ENCODE measurements at regions not wholly inside any gene's neighbourhood (a gene's known extent, or its start where the extent isn't known, plus 50 kb on each side); places are given as distances from the start of the nearest gene placed in this dataset.
"Not testable (repeated sequence)": the region's sequence is repeated elsewhere in the genome, so short reads cannot be mapped to it uniquely, and the experiment has no call there.

DNA sequence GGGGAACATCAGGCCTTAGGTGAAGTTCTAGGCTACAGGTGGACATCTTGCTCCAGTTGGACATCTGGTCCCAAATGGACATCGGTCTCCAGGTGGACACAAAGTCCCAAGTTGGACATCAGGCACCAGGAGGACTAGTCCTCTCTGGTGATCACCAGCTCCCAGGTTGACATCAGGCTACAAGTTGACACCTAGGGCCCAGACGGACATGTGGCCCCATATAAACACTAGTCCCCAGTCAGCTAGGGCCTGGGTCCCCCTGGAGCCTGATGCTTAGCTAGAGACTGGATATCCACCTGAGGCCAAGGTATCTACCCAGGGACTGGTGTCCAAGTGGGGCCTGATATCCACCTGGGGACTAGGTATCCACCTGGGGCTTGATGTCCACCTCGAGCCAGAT, 75.8 kb upstream of the ZNF337 start:
- DNase-seq, result not testable (repeated sequence)

- not testable (repeated sequence) for DNase-seq
These were observed 75.2 kb upstream of the ZNF337 start for GRCh38 chr20:25771818-25772217.

GRCh38 chr20:25761596-25761995, 64.9 kb upstream of the ZNF337 start:
- no peak for DNase-seq

DNA sequence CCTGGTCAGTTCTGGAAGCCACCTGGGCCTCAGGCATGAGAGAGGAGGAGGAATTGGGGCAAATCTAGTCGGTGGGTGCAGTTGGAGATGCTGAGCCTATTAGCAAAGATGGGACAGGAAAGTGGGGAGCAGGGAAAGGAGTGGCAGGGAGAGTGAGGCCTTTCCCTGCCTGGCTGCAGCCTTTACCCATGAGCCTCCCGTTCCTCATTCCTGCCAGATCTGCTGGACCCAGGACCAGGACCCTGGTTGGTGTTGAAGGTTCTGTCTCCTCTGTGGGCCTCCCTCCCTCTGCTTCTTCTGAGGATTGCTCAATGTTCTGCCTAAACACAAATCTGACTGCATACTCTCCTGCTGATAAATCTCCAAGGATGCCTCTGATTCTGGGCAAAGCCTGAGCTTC, 64.4 kb upstream of the ZNF337 start:
- not testable (repeated sequence) for DNase-seq

DNA sequence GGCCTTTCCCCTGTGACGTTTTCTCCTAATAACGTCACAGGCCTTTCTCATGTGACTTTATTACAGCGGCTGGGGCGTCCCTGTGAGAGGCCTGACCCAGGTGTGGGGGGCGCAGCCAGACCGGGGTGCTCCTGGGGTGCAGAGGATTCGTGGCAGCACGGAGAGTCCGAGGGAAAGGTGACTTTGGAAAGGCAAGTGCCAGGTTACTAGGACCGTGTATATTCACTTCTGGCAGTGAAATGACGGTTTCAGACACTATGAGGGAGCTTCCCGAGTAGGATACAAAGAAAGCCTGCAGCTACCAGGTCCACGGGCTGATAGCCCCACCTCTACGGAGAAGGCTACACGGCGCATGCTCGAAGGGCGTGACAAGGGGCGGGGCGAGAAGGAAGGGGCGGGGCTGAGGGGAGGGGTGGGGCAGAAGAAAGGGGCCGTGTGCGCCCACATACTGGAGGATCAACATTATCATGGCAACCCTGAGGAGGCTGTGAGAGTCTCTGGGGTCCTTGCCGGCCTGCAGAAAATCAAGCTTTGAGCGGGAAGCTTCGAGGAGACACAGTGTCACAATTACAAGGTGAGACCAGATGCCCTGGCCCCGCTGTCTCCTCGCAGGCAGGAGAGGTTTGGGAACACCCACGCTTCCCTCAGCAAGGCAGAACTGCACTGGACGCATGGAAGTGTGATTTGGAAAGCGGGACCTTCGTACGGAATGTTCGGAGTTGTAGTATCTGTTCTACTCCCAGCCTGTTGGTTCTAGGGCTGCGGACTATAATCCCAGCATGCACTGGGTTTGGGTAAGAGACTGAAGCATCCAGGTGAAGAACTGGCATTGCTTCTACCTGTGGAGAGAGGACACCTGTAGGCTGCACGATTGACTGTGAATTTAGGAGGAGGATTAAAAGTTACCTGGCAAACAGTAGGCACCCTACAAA, 54.4 kb upstream of the ZNF337 start:
- DNase-seq, result no peak

DNA sequence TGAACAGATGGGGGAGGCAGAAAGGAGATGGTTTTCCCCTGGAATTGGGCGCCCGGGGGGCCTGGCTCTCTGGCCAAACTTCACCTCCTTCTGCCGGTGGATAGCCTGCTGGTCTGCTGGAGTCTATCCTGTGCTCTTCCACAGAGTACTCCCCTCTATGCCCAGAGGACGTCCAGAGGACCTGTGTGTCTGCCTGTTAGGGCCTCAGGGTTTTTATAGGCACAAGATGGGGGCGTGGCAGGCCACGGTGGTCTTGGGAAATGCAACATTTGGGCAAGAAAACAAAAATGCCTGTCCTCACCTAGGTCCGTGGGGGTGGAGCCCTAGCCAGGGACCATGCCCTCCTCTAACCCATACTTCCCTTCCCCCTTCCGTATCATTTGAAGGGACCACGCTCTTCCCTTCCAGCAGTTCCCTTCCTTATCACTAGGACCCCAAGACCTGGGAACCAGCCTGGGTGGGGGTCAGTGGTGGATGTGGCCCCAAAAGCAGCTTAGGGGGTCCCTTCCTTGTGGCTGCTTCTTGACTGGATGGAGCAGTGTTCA, 53.6 kb upstream of the ZNF337 start:
- DNase-seq, result no peak

DNA sequence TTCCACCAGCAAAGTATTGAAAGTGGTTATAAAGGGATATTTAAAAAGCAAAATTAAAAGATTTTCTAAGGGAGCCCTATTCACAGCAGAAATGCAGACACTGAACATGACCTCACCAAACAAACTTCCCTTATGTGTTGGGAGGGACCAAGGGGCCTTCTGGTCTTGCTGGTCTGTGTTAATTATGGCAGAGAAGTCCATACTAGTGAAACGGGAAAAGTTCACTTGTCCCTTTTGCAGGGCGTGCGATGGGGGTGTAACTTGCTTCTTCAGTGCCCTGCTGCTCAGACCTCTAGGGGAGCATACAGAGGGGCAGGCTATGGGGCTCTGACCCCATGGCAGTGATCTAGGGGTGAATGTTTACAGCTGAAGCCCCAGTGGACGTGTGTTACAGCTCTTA, 53.0 kb upstream of the ZNF337 start:
- DNase-seq, result no peak
